Stimulated activated CD4-positive, alpha-beta T cell treated with anti-CD3 and anti-CD28 coated beads, Interleukin-12 subunit alpha, Interleukin-12 subunit beta, amount 100 ng/mL, for 24 hours (primary cell): ENCODE measurements at regions not wholly inside any gene's neighbourhood (a gene's known extent, or its start where the extent isn't known, plus 50 kb on each side); places are given as distances from the start of the nearest gene placed in this dataset.

Experiments used
- DNase-seq, 2 experiments: peaks; one replicate each; pipeline ENCODE4 v3.0.0-alpha.2; 2020; ENCODE audit warnings: low read depth in 2 of 2

GRCh38 chr6:168884050-168884645 is 369.5 kb downstream of the THBS2 start:
- DNase-seq: no peak

- no peak for DNase-seq
These were observed 370.1 kb downstream of the THBS2 start for GRCh38 chr6:168883410-168884049.

DNA sequence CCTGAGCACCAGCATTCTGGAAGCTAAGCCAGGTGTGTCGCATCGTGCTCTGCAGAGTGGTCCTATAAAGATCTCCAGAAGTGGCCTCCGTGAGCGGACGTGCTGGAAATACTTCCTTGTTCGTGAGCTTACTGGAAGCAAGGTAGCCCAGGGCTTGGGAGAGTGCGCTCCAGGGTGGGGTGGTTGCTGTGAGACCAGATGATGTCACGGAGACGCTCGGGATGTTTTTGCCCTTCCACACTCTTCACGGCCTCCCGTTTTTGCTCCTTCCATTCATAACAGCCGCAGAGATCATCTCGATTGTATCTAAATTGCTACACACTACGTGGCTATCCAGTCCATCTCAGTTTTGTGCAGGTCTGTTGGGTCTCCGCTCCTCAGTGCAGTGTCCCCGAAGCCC is 373.4 kb downstream of the THBS2 start:
- no peak for DNase-seq

DNA sequence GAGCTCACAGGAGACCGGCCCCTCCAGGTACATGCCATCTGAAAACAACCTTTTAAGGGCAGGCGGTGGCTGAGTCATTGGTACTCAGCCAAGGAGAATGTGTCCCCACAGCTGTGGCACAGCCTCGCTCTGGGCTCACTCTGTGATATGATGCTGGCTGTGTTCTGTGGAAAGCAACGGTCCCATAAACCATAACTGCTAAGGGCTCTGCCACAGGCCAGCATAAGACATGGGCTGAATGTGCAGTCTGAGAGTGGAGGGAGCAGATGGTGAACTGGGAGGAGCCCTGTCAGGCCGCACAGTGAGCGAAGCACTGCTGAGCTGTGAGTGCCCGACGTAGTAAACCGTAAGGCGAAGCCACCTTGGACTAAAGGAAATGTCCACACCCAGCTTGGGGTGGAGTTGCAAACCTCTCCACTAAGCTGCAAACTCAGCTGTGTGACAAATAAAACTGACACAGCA is 375.8 kb downstream of the THBS2 start:
- DNase-seq: no peak

- no peak for DNase-seq
These were observed 376.7 kb downstream of the THBS2 start for GRCh38 chr6:168876956-168877355.

- DNase-seq: no peak
These were observed 377.7 kb downstream of the THBS2 start for GRCh38 chr6:168875811-168876576.

GRCh38 chr6:168874637-168875036 is 379.0 kb downstream of the THBS2 start:
- no peak for DNase-seq

GRCh38 chr6:168873278-168874190 is 380.1 kb downstream of the THBS2 start:
- DNase-seq: no peak

GRCh38 chr6:168871642-168872315 is 381.9 kb downstream of the THBS2 start:
- DNase-seq: no peak

- no peak for DNase-seq
These were observed 382.7 kb downstream of the THBS2 start for GRCh38 chr6:168870982-168871381.

GRCh38 chr6:168867247-168868102 is 386.2 kb downstream of the THBS2 start:
- DNase-seq: no peak

- DNase-seq: no peak
These were observed 387.1 kb downstream of the THBS2 start for GRCh38 chr6:168866534-168866933.

GRCh38 chr6:168865522-168865921 is 388.1 kb downstream of the THBS2 start:
- DNase-seq: no peak

DNA sequence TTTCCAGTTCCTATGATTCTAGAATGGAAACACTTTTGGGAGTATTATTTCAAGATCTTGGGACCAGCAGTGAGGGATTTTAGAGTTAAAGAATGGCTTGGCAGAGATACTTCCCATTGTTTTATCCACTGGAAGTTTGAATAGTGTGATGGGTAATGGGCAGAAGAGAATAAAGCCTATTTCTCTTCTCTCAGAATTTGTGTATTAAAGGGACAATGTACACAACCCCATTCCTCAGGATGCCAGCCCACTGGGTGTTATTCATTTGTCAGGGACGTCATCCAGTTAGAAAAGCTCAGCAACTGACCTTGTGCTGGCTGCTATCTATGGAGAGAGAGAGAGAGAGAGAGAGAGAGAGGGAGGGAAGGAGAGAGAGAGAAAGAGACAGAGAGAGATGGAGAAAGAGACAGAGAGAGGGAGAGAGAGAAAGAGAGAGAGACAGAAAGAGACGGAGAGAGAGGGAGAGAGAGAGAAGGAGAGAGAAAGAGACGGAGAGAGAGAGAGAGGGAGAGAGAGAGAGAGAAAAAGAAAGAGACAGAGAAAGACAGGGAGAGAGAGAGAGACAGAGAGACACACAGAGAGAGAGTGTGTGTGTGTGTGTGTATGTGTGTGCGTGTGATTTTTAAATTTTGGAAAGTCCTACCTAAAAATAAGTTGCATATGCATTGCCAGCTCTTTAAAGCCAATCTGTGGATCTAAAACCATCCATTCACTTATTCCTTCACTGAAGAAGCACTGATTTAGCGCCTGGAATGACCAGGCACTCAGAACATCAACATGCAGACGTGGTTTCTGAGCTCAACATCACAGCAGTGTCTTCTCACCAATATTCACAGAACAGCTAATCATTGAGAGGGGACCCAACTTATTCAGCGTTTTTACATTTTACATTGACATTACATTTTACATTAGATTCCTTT is 388.8 kb downstream of the THBS2 start:
- DNase-seq: no peak

- no peak for DNase-seq
These were observed 390.2 kb downstream of the THBS2 start for GRCh38 chr6:168863467-168863866.

GRCh38 chr6:168862346-168862980 is 391.2 kb downstream of the THBS2 start:
- DNase-seq: no peak

GRCh38 chr6:168860987-168861386 is 392.7 kb downstream of the THBS2 start:
- no peak for DNase-seq

DNA sequence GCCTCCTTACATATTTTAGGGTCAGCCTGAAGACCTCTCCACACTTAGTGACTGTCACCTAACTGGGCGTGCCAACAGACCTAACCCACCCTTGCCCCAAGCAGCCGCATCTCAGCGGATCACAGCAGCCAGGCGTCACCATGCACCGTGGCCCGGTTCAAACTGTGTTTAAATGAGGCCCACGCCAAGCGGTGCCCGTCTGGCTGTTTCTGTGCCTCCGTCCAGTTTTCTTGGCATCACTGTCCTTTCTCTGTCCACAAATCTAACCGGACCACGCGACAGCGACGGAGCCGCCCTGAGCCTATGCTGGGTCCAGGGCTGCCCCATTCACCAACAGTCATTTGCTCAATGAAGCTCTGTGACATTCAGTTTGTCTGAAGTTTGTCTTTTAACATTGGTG is 393.3 kb downstream of the THBS2 start:
- no peak for DNase-seq

- DNase-seq: no peak
These were observed 394.7 kb downstream of the THBS2 start for GRCh38 chr6:168858926-168859325.
